ENCODE measurements at regions not wholly inside any gene's neighbourhood (a gene's known extent, or its start where the extent isn't known, plus 50 kb on each side); places are given as distances from the start of the nearest gene placed in this dataset.

DNA sequence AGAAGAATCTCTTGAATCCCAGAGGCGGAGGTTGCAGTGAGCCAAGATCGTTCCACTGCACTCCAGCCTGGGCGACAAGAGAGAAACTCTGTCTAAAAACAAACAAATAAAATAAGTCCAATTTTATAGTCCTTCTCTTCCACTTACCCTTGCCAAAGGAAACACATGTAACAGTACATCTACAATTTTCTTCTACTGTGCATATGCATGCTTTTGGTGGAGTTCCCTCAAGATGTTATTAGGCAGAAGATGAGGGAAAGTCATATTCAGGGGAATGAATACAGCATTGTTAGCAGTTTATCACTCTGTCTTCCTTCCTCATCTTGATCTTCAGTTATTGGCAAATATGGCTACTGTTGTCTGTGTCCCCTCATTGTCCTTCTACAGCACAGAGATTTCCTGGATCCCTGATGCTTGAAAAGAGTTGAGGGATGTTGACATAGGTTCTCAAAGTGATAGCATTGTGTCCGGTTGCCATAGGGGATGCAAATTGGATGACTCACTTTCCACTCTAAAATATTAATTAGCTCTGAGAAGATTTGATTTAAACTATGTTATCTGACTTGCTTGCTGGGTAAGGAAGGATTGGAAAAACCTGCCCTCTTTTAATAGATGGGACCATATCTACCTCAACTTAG is 1173.6 kb downstream of the KCNT2 start (continued):
- TF ChIP-seq CEBPB (IDR thresholded peaks at IDR 0.05; ENCODE audit: borderline replicate concordance in 1 of 2, low read depth in 2 of 2, low read length in 2 of 2) = no peak
- no peak for TF ChIP-seq BHLHE40 (IDR thresholded peaks at IDR 0.05; ENCODE audit: borderline replicate concordance in 1 of 2, low read depth in 2 of 2, low read length in 1 of 2)
- TF ChIP-seq NFIC (IDR thresholded peaks at IDR 0.05; ENCODE audit: low read depth, low read length) = no peak

DNA sequence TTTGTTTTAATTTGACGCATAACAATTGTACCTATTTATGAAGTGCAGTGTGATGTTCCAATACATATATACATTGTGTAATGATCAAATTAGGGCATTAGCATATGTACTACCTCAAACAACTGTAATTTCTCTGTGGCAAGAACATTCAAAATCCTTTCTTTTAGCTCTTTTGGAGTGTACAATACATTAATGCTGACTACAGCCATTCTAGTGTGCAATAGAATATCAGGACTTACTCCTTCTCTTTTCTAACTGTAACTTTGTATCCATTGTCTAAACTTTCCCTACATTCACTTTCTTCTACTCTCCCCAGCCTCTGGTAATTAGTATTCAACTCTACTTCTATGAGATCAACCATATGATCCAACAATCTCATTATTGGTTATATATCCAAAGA is 1177.4 kb downstream of the KCNT2 start:
- RAD21 ChIA-PET (ENCODE audit: unreplicated experiment) = no interaction called here
- no peak for ATAC-seq
- SMC1A ChIA-PET (ENCODE audit: uncharacterized antibody, unreplicated experiment) = no interaction called here
- POLR2A ChIA-PET = no interaction called here
- Histone ChIP-seq H3K4me2 (ENCODE audit: control insufficient read depth, insufficient read depth) (no peak overlapping the region), H3K9me3 (replicated peaks; ENCODE audit: control insufficient read depth, insufficient read depth, low read length) (no peaks in the 10 kb centered on the region), H3K4me3 (no peak overlapping the region), H2AFZ (ENCODE audit: control insufficient read depth, low read depth, low read length) (no peak overlapping the region), H3K27ac (ENCODE audit: control insufficient read depth, insufficient read depth) (no peak overlapping the region), H4K20me1 (ENCODE audit: control insufficient read depth, insufficient read depth) (no peaks in the 10 kb centered on the region), H3K4me1 (ENCODE audit: control insufficient read depth, insufficient read depth, low read length) (no peaks in the 10 kb centered on the region), H3K27me3 (replicated peaks in 1 of 2; ENCODE audit: control insufficient read depth in 2 of 2, insufficient read depth in 2 of 2, low read length in 1 of 2) (no peaks in the 10 kb centered on the region), H3K9ac (ENCODE audit: control insufficient read depth, insufficient read depth, low read length) (no peak overlapping the region), H3K79me2 (ENCODE audit: control insufficient read depth, insufficient read depth, low read length) (no peaks in the 10 kb centered on the region), H3K36me3 (ENCODE audit: control insufficient read depth in 2 of 2, insufficient read depth in 2 of 2, low read length in 1 of 2) (no peaks in the 10 kb centered on the region)
- DNase-seq (ENCODE audit: low read depth, low spot score) = no peak
- WGBS (ENCODE audit: insufficient coverage, insufficient replicate concordance, low lambda C conversion rate, missing lambda C conversion rate) = 94% methylated on average over 1 of the region's 1 CpG
- intact Hi-C loops (cut with micrococcal nuclease; ENCODE audit: unreplicated experiment) (loop anchor here (2.0 kb wide), 1 partner anchor 20 kb away; no protein-coding TSS in a partner anchor), in situ Hi-C loops (cut with MboI) (no loop called here)
- no peak for FAIRE-seq
- TF ChIP-seq FOXK2 (IDR thresholded peaks at IDR 0.05) (no peak), GABPA (IDR thresholded peaks at IDR 0.05; ENCODE audit: low read depth) (no peak), YBX1 (IDR thresholded peaks at IDR 0.05) (no peak), IKZF2 (IDR thresholded peaks at IDR 0.05) (no peak), NFYA (IDR thresholded peaks at IDR 0.05; ENCODE audit: borderline replicate concordance, low read depth, low read length) (no peak), JUNB (IDR thresholded peaks at IDR 0.05) (no peak), NBN (IDR thresholded peaks at IDR 0.05) (no peak)
- TF ChIP-seq, protein P1, sequence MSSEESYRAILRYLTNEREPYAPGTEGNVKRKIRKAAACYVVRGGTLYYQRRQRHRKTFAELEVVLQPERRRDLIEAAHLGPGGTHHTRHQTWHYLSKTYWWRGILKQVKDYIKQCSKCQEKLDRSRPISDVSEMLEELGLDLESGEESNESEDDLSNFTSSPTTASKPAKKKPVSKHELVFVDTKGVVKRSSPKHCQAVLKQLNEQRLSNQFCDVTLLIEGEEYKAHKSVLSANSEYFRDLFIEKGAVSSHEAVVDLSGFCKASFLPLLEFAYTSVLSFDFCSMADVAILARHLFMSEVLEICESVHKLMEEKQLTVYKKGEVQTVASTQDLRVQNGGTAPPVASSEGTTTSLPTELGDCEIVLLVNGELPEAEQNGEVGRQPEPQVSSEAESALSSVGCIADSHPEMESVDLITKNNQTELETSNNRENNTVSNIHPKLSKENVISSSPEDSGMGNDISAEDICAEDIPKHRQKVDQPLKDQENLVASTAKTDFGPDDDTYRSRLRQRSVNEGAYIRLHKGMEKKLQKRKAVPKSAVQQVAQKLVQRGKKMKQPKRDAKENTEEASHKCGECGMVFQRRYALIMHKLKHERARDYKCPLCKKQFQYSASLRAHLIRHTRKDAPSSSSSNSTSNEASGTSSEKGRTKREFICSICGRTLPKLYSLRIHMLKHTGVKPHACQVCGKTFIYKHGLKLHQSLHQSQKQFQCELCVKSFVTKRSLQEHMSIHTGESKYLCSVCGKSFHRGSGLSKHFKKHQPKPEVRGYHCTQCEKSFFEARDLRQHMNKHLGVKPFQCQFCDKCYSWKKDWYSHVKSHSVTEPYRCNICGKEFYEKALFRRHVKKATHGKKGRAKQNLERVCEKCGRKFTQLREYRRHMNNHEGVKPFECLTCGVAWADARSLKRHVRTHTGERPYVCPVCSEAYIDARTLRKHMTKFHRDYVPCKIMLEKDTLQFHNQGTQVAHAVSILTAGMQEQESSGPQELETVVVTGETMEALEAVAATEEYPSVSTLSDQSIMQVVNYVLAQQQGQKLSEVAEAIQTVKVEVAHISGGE (CRISPR knock-in tag; IDR thresholded peaks at IDR 0.05) = no peak
- CTCF ChIA-PET = no interaction called here
- no TSS peak for BruUV-seq (replicated peaks)
